H1 (cell line): ENCODE measurements at regions not wholly inside any gene's neighbourhood (a gene's known extent, or its start where the extent isn't known, plus 50 kb on each side); places are given as distances from the start of the nearest gene placed in this dataset.

Experiments used
- BRCA1 ChIP-seq: IDR thresholded peaks from 2 replicates; pipeline ENCODE4 v1.6.1; 2012; ENCODE audit warnings: low read depth, low read length, improper control_type of control experiment
- MAX ChIP-seq: IDR thresholded peaks from 2 replicates; pipeline ENCODE4 v1.6.1; 2012; ENCODE audit warnings: inconsistent platforms
- NRF1 ChIP-seq: IDR thresholded peaks from 2 replicates; pipeline ENCODE4 v1.6.1; 2011; ENCODE audit warnings: mild to moderate bottlenecking, low read depth, low read length, improper control_type of control experiment
- POLR2A ChIP-seq, 2 experiments: IDR thresholded peaks; 1 replicate in 1 of 2; 2 replicates in 1 of 2; pipeline ENCODE4 v1.6.1; 2011; ENCODE audit warnings: low read depth in 2 of 2, low read length in 2 of 2, mild to moderate bottlenecking in 2 of 2; ENCODE audit errors: control extremely low read depth in 1 of 2
- RNF2 ChIP-seq: fragments of 200-900, 300-1000 bp; sonication (generic); IDR thresholded peaks from 2 replicates; pipeline ENCODE4 v1.7.1; 2016; ENCODE audit warnings: borderline replicate concordance, low read depth, mild to moderate bottlenecking, antibody characterized with exemption, low read length; ENCODE audit not compliant: poor library complexity, severe bottlenecking; ENCODE audit errors: missing control alignments
- SIRT6 ChIP-seq: IDR thresholded peaks from one replicate; pipeline ENCODE4 v1.7.1; 2012; ENCODE audit warnings: low read length, inconsistent platforms
- SIX5 ChIP-seq: IDR thresholded peaks from 2 replicates; pipeline ENCODE4 v1.6.1; 2011; ENCODE audit warnings: mild to moderate bottlenecking, low read depth, low read length
- USF2 ChIP-seq: IDR thresholded peaks from 2 replicates; pipeline ENCODE4 v1.6.1; 2011; ENCODE audit warnings: low read length, improper control_type of control experiment

DNA sequence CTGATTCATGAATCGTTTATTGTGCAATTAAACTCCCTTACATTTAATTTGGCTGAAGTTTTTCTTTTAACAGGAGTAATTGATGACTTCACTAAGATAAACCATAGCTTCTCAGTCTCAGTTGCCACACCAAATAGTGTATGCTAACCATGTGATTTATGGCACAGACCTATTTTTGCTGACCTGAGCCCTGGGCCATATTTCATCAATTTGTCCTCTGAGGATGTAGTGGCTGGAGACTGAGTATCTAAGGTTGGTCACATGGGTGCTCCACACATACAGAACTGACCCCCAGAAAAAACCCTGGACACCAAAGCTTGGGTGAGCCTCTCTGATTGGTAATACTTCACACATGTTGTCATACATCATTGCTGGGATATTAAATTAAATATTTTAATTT, 255.1 kb downstream of the NEDD1 start (continued):
- no peak for TF ChIP-seq POLR2A (IDR thresholded peaks at IDR 0.05; ENCODE audit: control extremely low read depth in 1 of 2, low read depth in 2 of 2, low read length in 2 of 2)
- no peak for TF ChIP-seq SIRT6
- no peak for TF ChIP-seq SIX5
- no peak for TF ChIP-seq USF2
- no peak for TF ChIP-seq BRCA1
- no peak for TF ChIP-seq RNF2
- TF ChIP-seq NRF1 = no peak
- TF ChIP-seq MAX = no peak
